Suppressor macrophage treated with lipopolysaccharide for 1 hour (primary cell): ENCODE measurements at regions not wholly inside any gene's neighbourhood (a gene's known extent, or its start where the extent isn't known, plus 50 kb on each side); places are given as distances from the start of the nearest gene placed in this dataset.
"Not testable (repeated sequence)": the region's sequence is repeated elsewhere in the genome, so short reads cannot be mapped to it uniquely, and the experiment has no call there.

Experiments used
- DNase-seq, 3 donors: peaks; one replicate each; pipeline ENCODE4 v3.0.0-alpha.2; 2020 to 2022

- no peak for DNase-seq
Observed at GRCh38 chr5:62824936-62825335, 246.3 kb downstream of the LRRC70 start.

DNA sequence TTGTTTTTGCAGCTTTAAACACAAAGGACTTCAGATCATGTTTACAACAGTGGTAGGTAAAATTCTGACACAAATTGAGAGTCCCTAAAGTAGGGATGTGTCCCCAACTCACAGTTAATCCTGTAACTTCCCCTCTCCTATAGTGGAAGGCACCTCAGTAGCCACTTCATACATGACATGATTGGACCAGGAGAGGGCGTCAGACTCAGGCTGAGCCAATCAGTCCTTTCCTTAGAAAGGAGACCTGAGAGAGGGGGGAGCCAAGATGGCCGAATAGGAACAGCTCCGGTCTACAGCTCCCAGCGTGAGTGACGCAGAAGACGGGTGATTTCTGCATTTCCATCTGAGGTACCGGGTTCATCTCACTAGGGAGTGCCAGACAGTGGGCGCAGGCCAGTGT lies 238.4 kb downstream of the LRRC70 start:
- not testable (repeated sequence) for DNase-seq

DNA sequence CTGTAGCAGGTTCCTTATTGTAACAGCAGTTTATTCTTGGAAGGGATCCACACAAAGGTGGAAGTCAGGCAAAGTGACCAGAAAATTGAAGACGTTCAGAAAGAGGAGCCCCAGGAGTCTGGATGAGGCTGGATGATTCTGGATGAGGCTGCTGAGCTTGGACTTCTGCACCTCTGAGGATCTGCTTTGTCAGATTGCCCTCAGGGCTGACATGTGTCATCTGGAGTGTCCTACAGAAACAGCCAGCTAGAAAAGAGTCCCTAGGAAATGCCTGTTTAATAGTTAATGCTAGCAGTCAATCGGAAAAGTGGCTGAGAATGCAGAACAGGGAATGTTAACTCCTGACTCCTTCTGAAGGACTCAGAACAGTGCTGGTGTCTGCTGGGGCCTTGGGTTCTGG lies 236.4 kb downstream of the LRRC70 start:
- DNase-seq, result no peak

DNA sequence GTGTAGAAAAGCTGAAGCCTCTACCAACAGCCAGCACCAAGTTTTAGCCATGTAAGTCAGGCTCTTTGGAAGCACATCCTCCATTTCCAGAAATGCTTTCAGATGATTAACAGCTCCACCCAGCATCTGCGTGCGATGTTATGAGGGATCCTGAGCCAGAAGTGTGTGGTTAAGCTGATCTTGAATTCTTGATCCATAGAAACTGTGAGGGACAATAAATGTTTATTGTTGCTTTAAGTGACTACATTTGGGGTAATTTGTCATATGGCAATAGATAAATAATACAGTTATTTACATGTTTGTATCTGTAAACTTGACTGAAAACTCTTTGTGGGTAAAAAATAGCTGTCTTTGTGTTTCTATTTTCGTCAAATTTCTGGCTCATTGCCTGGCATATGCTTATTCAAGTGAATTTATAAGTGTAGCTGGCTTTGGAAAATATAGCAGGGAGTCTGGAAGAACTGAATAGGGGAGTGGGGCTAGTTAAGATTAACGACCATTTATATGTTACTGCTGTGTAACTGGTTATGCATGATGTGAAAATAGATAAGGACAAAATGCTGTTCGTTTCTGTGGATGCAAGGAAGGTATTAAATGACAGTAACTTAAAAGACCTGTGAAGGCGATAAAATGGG lies 234.1 kb downstream of the LRRC70 start:
- DNase-seq, result no peak

- DNase-seq, result not testable (repeated sequence)
Observed at GRCh38 chr5:62804819-62805218, 226.2 kb downstream of the LRRC70 start.

GRCh38 chr5:62795926-62796325 lies 217.3 kb downstream of the LRRC70 start:
- DNase-seq, result no peak

- DNase-seq, result no peak
Observed at GRCh38 chr5:62794456-62794855, 215.8 kb downstream of the LRRC70 start.

- DNase-seq, result no peak
Observed at GRCh38 chr5:62791059-62791458, 212.4 kb downstream of the LRRC70 start.

DNA sequence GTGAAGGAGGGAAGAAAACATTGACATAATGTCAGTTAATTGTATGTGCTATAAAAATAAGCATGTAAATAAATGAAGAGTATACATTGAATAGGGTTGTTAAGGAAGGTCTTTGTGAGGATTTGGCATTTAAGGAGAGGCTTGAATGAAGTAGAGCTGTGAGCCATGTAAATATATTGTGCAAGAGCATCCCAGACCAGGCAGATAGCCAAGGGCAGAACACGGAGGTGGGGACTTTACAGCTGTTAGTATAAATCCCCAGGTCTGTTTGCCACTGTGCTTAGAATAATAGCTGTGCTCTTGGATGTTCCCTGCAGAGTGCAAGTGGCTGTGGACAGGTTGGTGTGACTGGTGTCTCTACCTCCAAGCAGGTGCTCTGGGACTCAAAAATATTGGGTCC lies 211.7 kb downstream of the LRRC70 start:
- peak in 1 of 3 donors; percentile 27 for DNase-seq

GRCh38 chr5:62786099-62786498 lies 207.5 kb downstream of the LRRC70 start:
- DNase-seq, result no peak

DNA sequence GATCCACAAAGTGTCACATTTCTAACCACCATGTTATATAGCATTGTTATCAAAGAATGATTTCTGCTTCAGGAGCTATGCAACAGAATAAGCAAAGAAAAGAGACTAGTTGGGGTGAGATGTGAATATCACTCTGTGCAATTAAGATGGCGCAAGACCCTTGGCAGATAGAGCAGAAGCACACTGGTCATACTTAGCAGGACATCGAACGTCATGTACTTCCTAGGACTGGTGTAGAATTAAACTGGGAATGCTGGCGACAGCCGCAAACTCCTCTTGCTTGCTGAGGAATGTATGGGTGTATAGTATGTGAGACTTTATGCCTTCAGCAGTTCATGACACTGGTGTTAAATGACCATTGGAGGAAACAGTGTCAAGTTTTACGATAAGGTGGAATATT lies 207.0 kb downstream of the LRRC70 start:
- no peak for DNase-seq

GRCh38 chr5:62783374-62784057 lies 204.9 kb downstream of the LRRC70 start:
- peak in 1 of 3 donors; percentile 7 for DNase-seq

DNA sequence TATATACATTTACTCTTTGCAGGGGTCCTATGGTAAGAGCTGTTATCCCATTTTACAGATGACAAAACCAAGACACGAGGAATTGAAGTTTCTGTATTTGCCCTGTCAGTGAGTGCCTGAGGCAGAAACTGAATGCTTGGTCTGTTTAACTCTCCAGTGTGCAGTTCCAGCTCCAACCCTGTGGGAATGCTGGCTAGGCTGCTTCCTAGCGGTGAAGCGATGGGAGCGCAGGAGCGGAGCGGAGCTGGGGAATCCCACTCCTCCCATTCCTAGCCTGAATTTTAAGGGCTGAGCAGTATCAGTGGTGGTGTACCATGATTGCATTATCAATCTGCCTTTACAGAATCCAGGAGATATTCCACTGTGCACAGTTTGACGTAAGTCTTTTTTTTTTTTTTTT lies 202.3 kb downstream of the LRRC70 start:
- no peak for DNase-seq

DNA sequence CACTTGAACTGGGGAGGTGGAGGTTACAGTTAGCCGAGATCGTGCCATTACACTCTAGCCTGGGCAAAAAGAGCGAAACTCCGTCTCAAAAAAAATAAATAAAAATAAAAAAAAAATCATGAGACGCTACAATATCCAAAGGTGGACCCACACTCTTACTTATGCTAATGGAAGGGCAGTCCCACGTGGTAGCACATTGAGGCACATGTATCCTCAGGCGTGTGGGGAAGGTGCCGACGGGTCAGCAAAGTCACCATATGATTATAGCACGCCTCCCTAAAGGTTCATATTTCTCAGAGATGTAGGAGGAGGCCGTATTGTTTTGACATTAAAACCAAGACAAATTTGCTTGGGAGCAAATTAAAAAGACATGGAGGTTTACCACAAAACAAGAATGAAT lies 201.6 kb downstream of the LRRC70 start:
- DNase-seq, result no peak

DNA sequence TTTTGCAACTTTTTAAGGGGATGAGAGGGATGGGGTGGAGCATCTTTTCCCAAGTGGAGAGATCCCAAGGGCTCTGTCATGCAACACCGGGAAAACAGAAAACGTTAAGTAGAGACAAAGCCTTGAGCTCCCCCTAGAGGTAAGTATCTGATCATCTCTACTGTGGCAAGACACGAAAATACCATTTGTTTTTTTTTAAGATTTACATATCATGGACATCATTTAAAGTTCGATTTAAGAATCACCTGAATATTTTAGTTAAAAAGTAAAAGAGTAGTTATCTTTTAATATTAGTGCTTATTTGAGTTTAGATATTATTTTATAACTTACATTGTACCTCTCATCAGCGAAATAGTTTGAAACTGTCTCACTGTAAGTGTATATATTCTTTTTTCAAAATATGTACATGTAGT lies 200.4 kb downstream of the LRRC70 start:
- peak; percentile 64 to 75 (median 68) for DNase-seq

DNA sequence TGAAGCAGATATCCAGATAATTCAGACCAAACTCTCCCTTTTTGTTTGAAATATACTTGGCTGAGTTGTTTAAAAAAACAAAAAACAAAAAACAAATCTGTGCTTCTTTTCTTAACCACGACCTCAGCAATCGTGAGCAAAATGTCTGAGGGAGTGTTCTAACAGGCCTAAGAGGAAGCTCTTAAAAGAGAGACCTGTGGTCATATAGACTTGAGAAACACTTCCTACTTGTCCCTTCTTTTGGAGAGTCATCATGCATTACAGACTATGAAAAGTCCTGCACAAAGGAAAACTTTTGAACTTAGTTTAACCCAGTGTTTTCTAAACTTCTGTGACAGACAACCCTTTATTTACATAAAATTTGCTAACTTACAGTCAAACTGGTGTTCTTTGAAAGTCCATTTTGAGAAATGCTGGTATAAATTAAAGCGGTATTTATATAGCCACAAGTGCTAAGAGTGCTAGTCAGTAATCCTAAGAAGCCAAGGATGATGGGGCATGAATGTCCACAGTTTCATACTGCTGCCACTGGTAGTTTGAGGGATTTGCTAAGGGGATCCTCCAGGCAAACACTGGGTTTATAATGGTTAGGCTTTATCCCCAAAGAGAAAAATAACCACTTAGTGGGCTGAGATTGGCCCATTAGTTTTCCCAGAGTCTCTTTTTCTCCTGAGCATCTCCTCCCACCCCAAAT lies 199.8 kb downstream of the LRRC70 start:
- peak; percentile 44 to 78 (median 74) for DNase-seq

DNA sequence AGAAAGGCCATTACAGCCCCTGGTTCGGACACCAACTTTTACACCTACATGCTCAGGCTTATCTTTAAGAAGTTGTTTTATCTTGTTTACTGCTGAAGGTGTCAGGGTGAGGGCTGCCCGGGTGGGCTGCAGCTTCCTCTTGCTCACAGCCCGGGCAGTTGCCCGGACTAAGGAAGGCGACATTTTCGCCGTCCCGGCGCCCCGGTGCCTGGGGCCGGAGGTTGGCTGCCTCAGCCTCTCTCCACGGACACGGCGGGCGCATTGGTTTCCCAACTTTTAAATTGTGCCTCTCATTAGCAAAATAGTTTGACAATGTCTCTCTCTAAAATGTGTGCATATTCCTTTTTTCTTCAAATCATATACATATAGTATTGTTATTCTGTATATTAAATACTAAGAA lies 198.5 kb downstream of the LRRC70 start:
- not testable (repeated sequence) for DNase-seq

DNA sequence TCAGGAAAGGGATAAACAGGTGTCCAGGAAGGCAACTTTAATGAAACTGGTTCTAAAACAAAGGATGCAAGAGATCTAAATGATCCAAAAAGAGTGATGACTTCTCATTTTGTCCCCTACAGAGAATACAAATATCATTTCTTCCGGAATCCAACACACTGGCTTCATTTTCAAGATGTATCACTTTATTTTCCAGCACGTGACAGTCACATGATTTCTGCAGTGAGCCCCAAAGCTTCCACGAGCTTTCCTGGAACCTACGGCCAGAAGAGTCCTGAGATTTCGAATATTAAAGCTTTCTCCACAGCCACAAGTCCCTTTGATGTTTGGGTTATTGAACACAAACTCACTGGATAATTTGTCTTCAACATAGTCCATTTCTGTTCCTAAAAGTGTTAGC lies 198.0 kb downstream of the LRRC70 start:
- not testable (repeated sequence) for DNase-seq

DNA sequence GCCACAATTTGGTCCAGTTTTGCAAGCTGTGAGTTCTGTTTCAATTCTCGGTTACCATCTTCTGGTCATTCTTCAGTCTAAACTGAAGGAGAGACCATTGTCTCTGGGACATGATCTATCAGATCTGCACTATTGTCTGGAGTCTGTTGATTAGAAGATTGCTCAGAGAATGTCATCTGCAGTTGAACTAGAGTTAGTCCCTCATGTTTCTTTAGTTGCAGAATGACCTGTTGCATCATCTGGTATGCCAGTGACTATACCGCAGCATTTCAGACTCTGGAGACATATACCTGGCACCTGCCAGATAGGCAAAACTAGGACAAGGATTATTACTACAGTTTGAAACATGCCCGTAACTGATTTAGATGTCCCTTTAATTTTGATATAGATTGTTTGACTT lies 194.8 kb downstream of the LRRC70 start:
- DNase-seq, result no peak

- DNase-seq, result no peak
Observed at GRCh38 chr5:62771341-62771740, 192.7 kb downstream of the LRRC70 start.

GRCh38 chr5:62767650-62768049 lies 189.0 kb downstream of the LRRC70 start:
- no peak for DNase-seq

DNA sequence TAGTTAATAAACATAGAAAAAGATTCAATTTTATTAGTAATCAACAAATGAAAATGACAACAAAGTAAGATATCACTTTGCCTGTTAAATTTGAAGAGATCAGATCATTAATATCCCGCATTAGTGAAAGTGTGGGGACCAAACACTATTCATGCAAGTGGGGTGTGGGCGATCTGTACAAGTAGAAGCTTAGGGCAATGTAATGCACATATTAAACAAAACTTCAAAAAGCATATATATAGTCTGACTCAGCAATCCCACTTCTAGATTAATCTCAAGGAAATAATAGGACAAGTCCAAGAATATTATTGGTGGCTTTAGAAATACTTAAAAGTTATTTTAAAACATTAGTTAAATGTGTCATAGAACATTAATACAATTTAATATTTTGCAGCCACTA lies 188.5 kb downstream of the LRRC70 start:
- DNase-seq, result no peak

DNA sequence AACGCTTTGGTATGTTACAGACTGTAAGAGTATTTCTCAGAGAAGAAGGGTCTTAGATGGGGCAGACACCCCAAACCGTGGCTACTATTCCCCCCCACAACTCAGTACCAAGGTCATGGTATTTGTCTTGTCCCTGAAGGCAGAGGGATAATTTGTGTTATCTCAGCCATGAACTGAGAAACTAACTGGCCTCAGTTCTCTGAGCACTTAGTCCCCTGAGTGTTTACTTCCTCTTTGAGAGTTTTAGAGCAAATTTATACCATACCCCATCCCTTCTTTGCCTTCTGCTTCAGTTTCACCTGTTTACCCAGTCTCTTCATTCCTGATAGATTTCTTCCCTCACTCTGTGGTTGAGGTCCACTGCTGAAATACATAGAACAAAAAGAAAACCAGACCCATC lies 183.9 kb downstream of the LRRC70 start:
- DNase-seq, result peak in 1 of 3 donors; percentile 7

- DNase-seq, result not testable (repeated sequence)
Observed at GRCh38 chr5:62757686-62758085, 179.1 kb downstream of the LRRC70 start.
